Mucosa of descending colon (tissue), 3 donors: ENCODE measurements at regions not wholly inside any gene's neighbourhood (a gene's known extent, or its start where the extent isn't known, plus 50 kb on each side); places are given as distances from the start of the nearest gene placed in this dataset.

Source experiments
- ATAC-seq: fragments of 200-7000 bp; cut with Tn5 transposase; one replicate; pipeline ENCODE4 v1.9.1; 2020; ENCODE audit warnings: mild to moderate bottlenecking, moderate library complexity
- DNase-seq, 3 donors: peaks; one replicate each; pipeline ENCODE4 v3.0.0-alpha.2; 2020
- H3K36me3 ChIP-seq: fragments of 200-600 bp; one replicate; pipeline ENCODE4 v1.8.0; 2021; ENCODE audit warnings: low read depth, mild to moderate bottlenecking
- H3K4me1 ChIP-seq: fragments of 200-600 bp; one replicate; pipeline ENCODE4 v1.8.0; 2021; ENCODE audit warnings: low read depth, mild to moderate bottlenecking
- H3K4me3 ChIP-seq: fragments of 200-600 bp; one replicate; pipeline ENCODE4 v1.8.0; 2021; ENCODE audit warnings: mild to moderate bottlenecking
- H3K9me3 ChIP-seq: fragments of 200-600 bp; one replicate; pipeline ENCODE4 v1.8.0; 2021; ENCODE audit warnings: mild to moderate bottlenecking
- intact Hi-C, 2 donors: fragments of 100-400 bp; cut with DNase I in 1 of 2; cut with micrococcal nuclease in 1 of 2; formaldehyde crosslinking; loops; one replicate each; pipeline versions ENCODE4 v1.11.0 to v1.11.1; 2022; cut with DNase I, micrococcal nuclease
- TF ChIP-seq, protein P1 (sequence below): fragments of 200-600 bp; IDR thresholded peaks from one replicate; pipeline ENCODE4 v1.8.0; 2022; ENCODE audit warnings: antibody characterized with exemption, mild to moderate bottlenecking
- donor health status: DM: no; HTN: no; CAD: no; lungs with moderate emphysema.
- donor health status: DM: no; HTN: no; CAD: no.
- donor health status: DM: no; HTN: yes; CAD: no.

DNA sequence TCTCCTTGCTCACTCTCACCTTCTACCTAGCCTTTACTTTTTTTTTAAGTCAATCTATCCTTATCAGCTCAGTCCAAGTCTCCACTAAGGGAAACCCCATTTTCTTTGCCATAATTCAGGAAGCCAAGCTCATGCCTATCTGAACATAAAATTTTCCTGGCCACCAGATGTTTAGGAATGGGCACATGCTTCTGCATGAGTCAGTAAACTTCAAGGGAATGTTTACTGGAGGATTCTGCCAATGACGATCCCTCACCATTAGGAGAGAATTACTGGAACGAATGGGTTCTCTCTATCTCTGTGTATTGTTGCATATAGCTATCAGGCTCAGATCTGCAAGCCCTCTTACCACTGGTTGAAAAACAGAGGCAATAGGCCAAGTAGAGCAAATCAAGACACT is 731.7 kb upstream of the ZNF804A start:
- DNase-seq (no peak), ATAC-seq (no peak)
- H3K36me3 ChIP-seq: no peaks in the 10 kb centered on the region
- no peak overlapping the region for H3K4me3 ChIP-seq
- intact Hi-C loops: no loop called here
- no peaks in the 10 kb centered on the region for H3K9me3 ChIP-seq
- TF ChIP-seq, protein P1, sequence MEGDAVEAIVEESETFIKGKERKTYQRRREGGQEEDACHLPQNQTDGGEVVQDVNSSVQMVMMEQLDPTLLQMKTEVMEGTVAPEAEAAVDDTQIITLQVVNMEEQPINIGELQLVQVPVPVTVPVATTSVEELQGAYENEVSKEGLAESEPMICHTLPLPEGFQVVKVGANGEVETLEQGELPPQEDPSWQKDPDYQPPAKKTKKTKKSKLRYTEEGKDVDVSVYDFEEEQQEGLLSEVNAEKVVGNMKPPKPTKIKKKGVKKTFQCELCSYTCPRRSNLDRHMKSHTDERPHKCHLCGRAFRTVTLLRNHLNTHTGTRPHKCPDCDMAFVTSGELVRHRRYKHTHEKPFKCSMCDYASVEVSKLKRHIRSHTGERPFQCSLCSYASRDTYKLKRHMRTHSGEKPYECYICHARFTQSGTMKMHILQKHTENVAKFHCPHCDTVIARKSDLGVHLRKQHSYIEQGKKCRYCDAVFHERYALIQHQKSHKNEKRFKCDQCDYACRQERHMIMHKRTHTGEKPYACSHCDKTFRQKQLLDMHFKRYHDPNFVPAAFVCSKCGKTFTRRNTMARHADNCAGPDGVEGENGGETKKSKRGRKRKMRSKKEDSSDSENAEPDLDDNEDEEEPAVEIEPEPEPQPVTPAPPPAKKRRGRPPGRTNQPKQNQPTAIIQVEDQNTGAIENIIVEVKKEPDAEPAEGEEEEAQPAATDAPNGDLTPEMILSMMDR: no peak
- H3K4me1 ChIP-seq: no peaks in the 10 kb centered on the region

DNA sequence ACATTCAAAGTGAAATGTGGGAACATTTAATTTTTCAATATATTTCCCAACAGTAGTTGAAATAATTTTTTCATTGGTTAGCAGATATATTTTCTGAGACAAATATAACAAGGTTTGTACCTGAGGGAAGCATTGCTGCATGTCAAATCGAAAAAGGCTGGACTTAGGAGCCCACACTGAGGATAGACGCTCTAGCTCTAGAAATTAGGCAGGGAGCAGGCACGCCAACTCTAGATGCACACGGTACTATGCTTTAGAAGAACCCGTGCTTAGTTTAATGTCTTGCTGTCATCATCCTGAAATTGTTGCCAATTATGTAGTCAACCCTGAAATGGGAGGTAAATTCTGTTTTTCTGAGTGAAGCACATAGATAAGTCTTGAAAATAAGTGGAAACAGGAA is 731.1 kb upstream of the ZNF804A start:
- intact Hi-C loops: no loop called here
- no peak for DNase-seq
- H3K4me1 ChIP-seq: no peaks in the 10 kb centered on the region

DNA sequence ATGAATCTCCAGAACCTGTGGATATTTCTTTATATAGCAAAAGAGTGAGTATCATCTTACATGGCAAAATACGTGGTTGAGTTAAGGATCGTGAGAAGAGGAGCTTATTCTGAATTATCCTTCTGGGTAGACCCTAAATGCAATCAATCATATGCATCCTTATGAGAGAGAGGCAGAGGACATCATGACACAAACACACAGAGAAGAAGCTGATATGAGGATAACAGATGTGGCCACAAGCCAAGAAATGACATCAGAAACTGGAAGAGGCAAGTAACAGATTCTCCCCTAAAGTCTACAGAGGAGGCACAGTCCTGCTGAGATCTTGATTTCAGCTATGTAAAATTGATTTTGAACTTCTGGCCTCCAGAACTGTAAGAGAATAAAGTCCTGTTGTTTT is 730.2 kb upstream of the ZNF804A start:
- DNase-seq (no peak), ATAC-seq (no peak)
- intact Hi-C loops: no loop called here
- Histone ChIP-seq H3K36me3 (no peaks in the 10 kb centered on the region), H3K4me3 (no peak overlapping the region), H3K4me1 (no peaks in the 10 kb centered on the region), H3K9me3 (no peaks in the 10 kb centered on the region)
- TF ChIP-seq, protein P1: no peak

More for the DNA sequence above, 731.1 kb upstream of the ZNF804A start:
- H3K9me3 ChIP-seq: no peaks in the 10 kb centered on the region
- H3K36me3 ChIP-seq: no peaks in the 10 kb centered on the region
- TF ChIP-seq, protein P1: no peak
- no peak for ATAC-seq
- no peak overlapping the region for H3K4me3 ChIP-seq

DNA sequence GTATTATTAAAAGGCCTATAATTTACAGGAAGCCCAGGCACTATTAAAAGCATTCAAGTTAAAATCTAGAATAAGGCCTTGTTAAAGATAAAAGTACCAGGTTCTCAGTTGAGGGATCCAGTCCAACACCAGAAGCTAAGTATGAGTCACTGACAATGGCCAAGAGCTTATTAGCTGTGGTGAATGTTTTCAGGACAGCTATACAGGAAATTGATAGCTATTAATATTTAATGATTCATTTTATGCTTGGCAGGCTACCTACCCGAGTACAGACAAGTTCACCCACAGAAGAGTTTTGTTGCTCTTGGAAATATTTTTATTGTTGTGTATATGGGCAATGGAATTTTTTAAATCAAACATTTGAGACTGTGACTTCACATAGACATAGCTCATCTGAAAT is 729.6 kb upstream of the ZNF804A start:
- DNase-seq (no peak), ATAC-seq (no peak)
- intact Hi-C loops: no loop called here
- H3K4me1 ChIP-seq: no peaks in the 10 kb centered on the region
- TF ChIP-seq, protein P1: no peak
- H3K4me3 ChIP-seq: no peak overlapping the region
- H3K36me3 ChIP-seq: no peaks in the 10 kb centered on the region
- no peaks in the 10 kb centered on the region for H3K9me3 ChIP-seq

DNA sequence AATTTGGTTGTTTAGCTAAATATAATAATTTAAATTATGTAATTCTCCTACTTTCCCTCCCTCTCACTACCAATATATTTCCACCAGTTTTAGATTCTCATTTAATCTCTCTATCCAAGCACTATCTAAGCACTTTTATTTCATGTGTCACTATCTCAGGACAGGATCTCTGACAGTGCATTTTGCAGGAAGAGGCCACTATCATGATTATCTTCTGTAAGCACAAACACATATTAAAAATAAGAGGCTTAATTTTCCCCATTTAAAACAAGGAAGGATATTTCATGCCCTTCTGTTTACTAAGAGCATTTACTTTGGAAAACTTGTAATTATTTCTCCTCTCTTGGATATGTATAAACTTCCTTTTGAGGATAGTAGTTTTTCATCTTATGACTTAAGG is 726.2 kb upstream of the ZNF804A start:
- TF ChIP-seq, protein P1: no peak
- intact Hi-C loops: no loop called here
- no peaks in the 10 kb centered on the region for H3K36me3 ChIP-seq
- DNase-seq (no peak), ATAC-seq (no peak)
- H3K4me1 ChIP-seq: no peaks in the 10 kb centered on the region
- no peaks in the 10 kb centered on the region for H3K9me3 ChIP-seq
- H3K4me3 ChIP-seq: no peak overlapping the region

DNA sequence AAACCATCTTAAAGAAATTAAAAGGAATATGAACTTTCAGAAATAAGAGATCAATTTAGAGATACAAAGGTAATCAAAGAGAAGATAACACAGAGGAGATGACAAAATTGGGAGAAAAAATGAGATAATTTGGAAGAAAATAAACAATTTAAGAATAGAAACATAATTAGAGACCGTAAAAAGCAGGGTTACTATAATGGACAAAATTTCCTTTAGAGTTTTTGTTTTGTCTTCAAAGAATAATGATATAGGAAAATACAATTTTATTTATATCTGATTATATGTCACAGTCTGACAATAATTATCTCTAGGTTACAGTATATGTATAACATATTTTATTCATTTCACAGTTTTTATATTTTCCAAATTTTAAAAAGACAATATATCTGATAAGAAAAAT is 716.4 kb upstream of the ZNF804A start:
- no peaks in the 10 kb centered on the region for H3K4me1 ChIP-seq
- ATAC-seq (no peak), DNase-seq (no peak)
- TF ChIP-seq, protein P1: no peak
- H3K4me3 ChIP-seq: no peak overlapping the region
- no peaks in the 10 kb centered on the region for H3K9me3 ChIP-seq
- intact Hi-C loops: no loop called here
- H3K36me3 ChIP-seq: no peaks in the 10 kb centered on the region
